ENCODE measurements at regions not wholly inside any gene's neighbourhood (a gene's known extent, or its start where the extent isn't known, plus 50 kb on each side); places are given as distances from the start of the nearest gene placed in this dataset.

GRCh38 chr10:123474700-123475099 is 191.5 kb upstream of the GPR26 start:
- TF ChIP-seq POLR2A (IDR thresholded peaks at IDR 0.05) (no peak), CTCF (IDR thresholded peaks at IDR 0.05) (no peak), POLR2AphosphoS5 (IDR thresholded peaks at IDR 0.05; ENCODE audit: insufficient read depth in 1 of 2, low read depth in 1 of 2) (no peak)

Measured in vagina (tissue), 2 donors.